ENCODE measurements at regions not wholly inside any gene's neighbourhood (a gene's known extent, or its start where the extent isn't known, plus 50 kb on each side); places are given as distances from the start of the nearest gene placed in this dataset.

DNA sequence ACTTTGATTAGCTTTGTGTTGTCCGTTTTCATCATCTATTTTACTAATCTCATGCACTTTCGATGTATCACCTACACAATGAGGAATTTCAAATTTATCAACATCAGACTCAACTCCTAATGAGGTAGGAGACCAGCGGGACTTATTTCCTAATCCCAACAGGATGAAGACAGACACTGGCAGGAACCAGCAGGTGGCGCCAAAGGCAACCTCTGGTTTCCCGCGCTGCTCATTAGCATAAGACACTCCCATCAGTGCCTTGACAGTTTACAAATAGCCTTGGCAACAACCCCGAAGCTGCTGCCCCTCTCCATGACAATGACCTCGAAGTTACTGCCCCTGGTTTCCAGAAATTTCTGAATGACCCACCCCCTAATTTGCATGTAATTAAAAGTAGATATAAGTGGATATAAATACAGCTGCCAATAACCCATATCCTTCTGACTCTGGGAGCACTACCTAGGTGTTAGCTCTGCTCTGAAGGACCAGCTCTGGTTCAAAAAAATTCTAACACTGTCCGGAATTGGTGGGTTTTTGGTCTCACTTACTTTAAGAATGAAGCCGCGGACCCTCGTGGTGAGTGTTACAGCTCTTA lies 974.8 kb downstream of the ADGRL2 start:
- peak in 7 of 14 experiments; percentile 2 to 37 (median 11) for DNase-seq
- Histone ChIP-seq H3K27me3 (ENCODE audit: control insufficient read depth in 1 of 2, insufficient read depth in 2 of 2, low read length in 2 of 2) (no peaks in the 10 kb centered on the region), H3K9me3 (ENCODE audit: control insufficient read depth in 1 of 2, insufficient read depth in 1 of 2, low read length in 2 of 2) (peaks cover 0 to 14% of the 10 kb centered on the region in 2 experiments), H3K36me3 (ENCODE audit: insufficient read depth, low read length) (no peaks in the 10 kb centered on the region), H3K4me3 (ENCODE audit: low read length) (no peak overlapping the region), H3K27ac (ENCODE audit: low read depth in 1 of 2, low read length in 2 of 2) (no peak overlapping the region), H3K4me1 (ENCODE audit: insufficient read depth, low read length) (no peaks in the 10 kb centered on the region)
- Mint-ChIP-seq H3K4me3 (no peak overlapping the region), H3K4me1 (ENCODE audit: low read depth) (no peaks in the 10 kb centered on the region), H3K27me3 (no peaks in the 10 kb centered on the region), H3K36me3 (ENCODE audit: low read depth) (no peaks in the 10 kb centered on the region), H3K9me3 (no peaks in the 10 kb centered on the region), H3K27ac (no peak overlapping the region)
- intact Hi-C loops (cut with DNase I, micrococcal nuclease): loop anchor here in 1 of 2 experiments (10.0 kb wide), 1 partner anchor 1339 kb away; no protein-coding TSS in a partner anchor
- POLR2A ChIA-PET: no interaction called here
- ATAC-seq (ENCODE audit: poor library complexity): no peak
- CTCF ChIA-PET: no interaction called here
- TF ChIP-seq, protein P1, sequence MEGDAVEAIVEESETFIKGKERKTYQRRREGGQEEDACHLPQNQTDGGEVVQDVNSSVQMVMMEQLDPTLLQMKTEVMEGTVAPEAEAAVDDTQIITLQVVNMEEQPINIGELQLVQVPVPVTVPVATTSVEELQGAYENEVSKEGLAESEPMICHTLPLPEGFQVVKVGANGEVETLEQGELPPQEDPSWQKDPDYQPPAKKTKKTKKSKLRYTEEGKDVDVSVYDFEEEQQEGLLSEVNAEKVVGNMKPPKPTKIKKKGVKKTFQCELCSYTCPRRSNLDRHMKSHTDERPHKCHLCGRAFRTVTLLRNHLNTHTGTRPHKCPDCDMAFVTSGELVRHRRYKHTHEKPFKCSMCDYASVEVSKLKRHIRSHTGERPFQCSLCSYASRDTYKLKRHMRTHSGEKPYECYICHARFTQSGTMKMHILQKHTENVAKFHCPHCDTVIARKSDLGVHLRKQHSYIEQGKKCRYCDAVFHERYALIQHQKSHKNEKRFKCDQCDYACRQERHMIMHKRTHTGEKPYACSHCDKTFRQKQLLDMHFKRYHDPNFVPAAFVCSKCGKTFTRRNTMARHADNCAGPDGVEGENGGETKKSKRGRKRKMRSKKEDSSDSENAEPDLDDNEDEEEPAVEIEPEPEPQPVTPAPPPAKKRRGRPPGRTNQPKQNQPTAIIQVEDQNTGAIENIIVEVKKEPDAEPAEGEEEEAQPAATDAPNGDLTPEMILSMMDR (IDR thresholded peaks at IDR 0.05): peak; percentile 16

DNA sequence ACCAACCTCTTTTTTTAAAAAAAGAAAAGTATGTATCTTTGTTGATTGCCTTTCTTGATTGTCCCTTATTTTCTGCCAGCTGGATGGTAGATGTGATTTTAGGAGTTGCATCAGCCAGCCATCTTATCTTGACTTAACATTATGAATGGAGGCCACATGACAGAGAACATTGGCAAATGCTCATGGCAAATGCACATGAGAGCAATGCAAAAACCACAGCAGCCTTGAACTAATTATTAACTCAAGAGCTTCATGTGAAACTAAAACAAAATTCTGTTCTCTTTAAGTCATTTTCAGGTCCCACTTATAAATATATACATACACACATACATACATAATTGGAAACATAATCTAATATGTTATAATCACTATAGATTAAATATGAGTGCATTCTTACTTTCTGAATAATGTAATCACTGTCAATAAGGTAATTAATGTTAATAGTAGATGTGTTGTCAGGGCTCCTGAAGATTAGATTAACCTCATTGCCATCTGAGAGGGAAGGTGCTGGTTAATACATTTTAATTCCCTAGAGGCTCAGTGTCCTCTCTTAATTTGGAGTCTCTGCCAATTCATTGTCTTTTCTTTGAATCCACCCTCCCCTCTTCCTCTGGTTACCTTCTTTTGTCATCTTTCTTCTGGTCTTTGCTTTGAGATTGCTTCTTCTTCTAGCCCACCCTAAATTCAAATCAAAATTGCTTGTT lies 962.2 kb downstream of the ADGRL2 start:
- Histone ChIP-seq H3K9me3 (ENCODE audit: control insufficient read depth in 1 of 2, insufficient read depth in 1 of 2, low read length in 2 of 2) (no peaks in the 10 kb centered on the region), H3K4me1 (ENCODE audit: insufficient read depth, low read length) (no peaks in the 10 kb centered on the region), H3K27ac (ENCODE audit: low read depth in 1 of 2, low read length in 2 of 2) (no peak overlapping the region), H3K36me3 (ENCODE audit: insufficient read depth, low read length) (no peaks in the 10 kb centered on the region), H3K27me3 (ENCODE audit: control insufficient read depth in 1 of 2, insufficient read depth in 2 of 2, low read length in 2 of 2) (no peaks in the 10 kb centered on the region), H3K4me3 (ENCODE audit: low read length) (no peak overlapping the region)
- ATAC-seq (ENCODE audit: poor library complexity) (no peak), DNase-seq (no peak)
- Mint-ChIP-seq H3K27me3 (no peaks in the 10 kb centered on the region), H3K9me3 (no peaks in the 10 kb centered on the region), H3K36me3 (ENCODE audit: low read depth) (no peaks in the 10 kb centered on the region), H3K4me3 (no peak overlapping the region), H3K4me1 (ENCODE audit: low read depth) (no peaks in the 10 kb centered on the region), H3K27ac (no peak overlapping the region)
- intact Hi-C loops (cut with DNase I, micrococcal nuclease): no loop called here
- ChIA-PET CTCF (no interaction called here), POLR2A (no interaction called here)
- TF ChIP-seq, protein P1 (IDR thresholded peaks at IDR 0.05): no peak

DNA sequence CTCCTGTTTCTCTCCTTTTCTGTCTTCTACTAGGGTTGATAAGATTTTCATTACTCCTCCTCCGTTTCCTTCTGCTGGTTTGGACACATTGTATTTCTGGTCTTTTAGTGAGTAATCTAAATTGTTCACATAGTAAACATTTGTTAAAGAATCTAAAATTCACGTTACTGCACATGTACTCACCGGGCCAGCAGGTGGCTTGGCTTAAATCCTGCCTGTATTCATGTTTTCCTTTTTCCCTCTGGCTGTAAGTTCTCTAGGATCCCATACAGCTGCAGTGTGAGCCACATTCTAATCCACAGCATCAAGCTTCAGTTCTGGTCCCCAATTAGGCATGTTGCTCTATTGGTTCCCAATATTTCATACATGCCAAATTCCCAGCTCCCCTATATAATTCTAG lies 958.3 kb downstream of the ADGRL2 start:
- no peak for ATAC-seq (ENCODE audit: poor library complexity)
- Mint-ChIP-seq H3K27me3 (no peaks in the 10 kb centered on the region), H3K9me3 (no peaks in the 10 kb centered on the region), H3K4me3 (no peak overlapping the region), H3K36me3 (ENCODE audit: low read depth) (no peaks in the 10 kb centered on the region), H3K4me1 (ENCODE audit: low read depth) (no peaks in the 10 kb centered on the region), H3K27ac (no peak overlapping the region)
- Histone ChIP-seq H3K9me3 (ENCODE audit: control insufficient read depth in 1 of 2, insufficient read depth in 1 of 2, low read length in 2 of 2) (no peaks in the 10 kb centered on the region), H3K27ac (ENCODE audit: low read depth in 1 of 2, low read length in 2 of 2) (no peak overlapping the region), H3K4me1 (ENCODE audit: insufficient read depth, low read length) (no peaks in the 10 kb centered on the region), H3K27me3 (ENCODE audit: control insufficient read depth in 1 of 2, insufficient read depth in 2 of 2, low read length in 2 of 2) (no peaks in the 10 kb centered on the region), H3K36me3 (ENCODE audit: insufficient read depth, low read length) (no peaks in the 10 kb centered on the region), H3K4me3 (ENCODE audit: low read length) (no peak overlapping the region)
- intact Hi-C loops (cut with DNase I, micrococcal nuclease): no loop called here
- POLR2A ChIA-PET: no interaction called here
- DNase-seq: no peak
- TF ChIP-seq, protein P1 (IDR thresholded peaks at IDR 0.05): no peak
- CTCF ChIA-PET: no interaction called here
